ENCODE measurements at regions not wholly inside any gene's neighbourhood (a gene's known extent, or its start where the extent isn't known, plus 50 kb on each side); places are given as distances from the start of the nearest gene placed in this dataset.

- Mint-ChIP-seq H3K4me3 (no peak overlapping the region), H3K4me1 (ENCODE audit: low read depth) (no peaks in the 10 kb centered on the region), H3K9me3 (no peaks in the 10 kb centered on the region), H3K27me3 (no peaks in the 10 kb centered on the region), H3K36me3 (ENCODE audit: low read depth) (no peaks in the 10 kb centered on the region), H3K27ac (no peak overlapping the region)
- ChIA-PET CTCF (no interaction called here), POLR2A (no interaction called here)
- ATAC-seq = no peak
- TF ChIP-seq CTCF (IDR thresholded peaks at IDR 0.05) = no peak
- intact Hi-C loops (cut with micrococcal nuclease) = no loop called here
- DNase-seq = no peak
Observed at GRCh38 chr5:167699432-167699831, 592.0 kb upstream of the WWC1 start.

- POLR2A ChIA-PET = no interaction called here
Observed at GRCh38 chr5:167701051-167701450, 590.4 kb upstream of the WWC1 start.

GRCh38 chr5:167702014-167702413 lies 589.4 kb upstream of the WWC1 start:
- ChIA-PET POLR2A (no interaction called here), CTCF (no interaction called here)
- Mint-ChIP-seq H3K4me1 (ENCODE audit: low read depth) (no peaks in the 10 kb centered on the region), H3K9me3 (peaks cover 2% of the 10 kb centered on the region), H3K27me3 (no peaks in the 10 kb centered on the region), H3K36me3 (ENCODE audit: low read depth) (no peaks in the 10 kb centered on the region), H3K27ac (no peak overlapping the region), H3K4me3 (no peak overlapping the region)
- intact Hi-C loops (cut with micrococcal nuclease) = no loop called here
- ATAC-seq (no peak), DNase-seq (no peak)
- TF ChIP-seq CTCF (IDR thresholded peaks at IDR 0.05) = no peak

More at GRCh38 chr5:167701051-167701450, 590.4 kb upstream of the WWC1 start:
- no peak for TF ChIP-seq CTCF (IDR thresholded peaks at IDR 0.05)
- Mint-ChIP-seq H3K36me3 (ENCODE audit: low read depth) (no peaks in the 10 kb centered on the region), H3K9me3 (no peaks in the 10 kb centered on the region), H3K4me1 (ENCODE audit: low read depth) (no peaks in the 10 kb centered on the region), H3K4me3 (no peak overlapping the region), H3K27ac (no peak overlapping the region), H3K27me3 (no peaks in the 10 kb centered on the region)
- CTCF ChIA-PET = no interaction called here
- DNase-seq = no peak
- ATAC-seq = no peak
- intact Hi-C loops (cut with micrococcal nuclease) = no loop called here

DNA sequence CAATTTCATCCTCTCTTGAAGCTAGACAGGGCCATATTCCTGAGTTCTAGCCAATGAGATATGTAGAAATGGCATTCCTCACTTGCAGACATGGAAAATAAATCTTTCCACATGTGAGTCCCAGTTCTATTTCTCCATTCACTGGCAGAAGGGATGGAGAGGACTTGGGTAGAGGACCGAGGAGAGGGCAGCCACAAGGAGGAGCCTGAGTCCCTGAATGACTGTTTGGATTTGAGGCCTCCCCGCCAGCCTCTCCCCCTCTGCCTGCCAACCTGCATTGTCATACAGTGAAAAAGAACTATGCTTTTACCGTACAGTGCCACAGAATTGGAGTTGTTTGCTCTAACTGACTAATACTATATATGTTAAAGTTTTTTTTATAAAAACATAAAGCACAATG lies 583.0 kb upstream of the WWC1 start:
- H3K4me1 Mint-ChIP-seq (ENCODE audit: low read depth) = no peaks in the 10 kb centered on the region
- H3K27me3 Mint-ChIP-seq = no peaks in the 10 kb centered on the region
- CTCF ChIA-PET = no interaction called here
- no peak for DNase-seq
- peaks cover 3% of the 10 kb centered on the region for H3K9me3 Mint-ChIP-seq
- H3K27ac Mint-ChIP-seq = no peak overlapping the region
- TF ChIP-seq CTCF (IDR thresholded peaks at IDR 0.05) = no peak
- no peak for ATAC-seq
- intact Hi-C loops (cut with micrococcal nuclease) = no loop called here
- H3K4me3 Mint-ChIP-seq = no peak overlapping the region
- POLR2A ChIA-PET = no interaction called here
- no peaks in the 10 kb centered on the region for H3K36me3 Mint-ChIP-seq (ENCODE audit: low read depth)

- no peak overlapping the region for H3K27ac Mint-ChIP-seq
- intact Hi-C loops (cut with micrococcal nuclease) = no loop called here
- no peaks in the 10 kb centered on the region for H3K36me3 Mint-ChIP-seq (ENCODE audit: low read depth)
- H3K9me3 Mint-ChIP-seq = peaks cover 3% of the 10 kb centered on the region
- ATAC-seq (no peak), DNase-seq (no peak)
- ChIA-PET CTCF (no interaction called here), POLR2A (no interaction called here)
- H3K4me3 Mint-ChIP-seq = no peak overlapping the region
- no peaks in the 10 kb centered on the region for H3K4me1 Mint-ChIP-seq (ENCODE audit: low read depth)
- no peak for TF ChIP-seq CTCF (IDR thresholded peaks at IDR 0.05)
- no peaks in the 10 kb centered on the region for H3K27me3 Mint-ChIP-seq
Observed at GRCh38 chr5:167709625-167710024, 581.8 kb upstream of the WWC1 start.

Data from activated CD8-positive, alpha-beta T cell treated with anti-CD3 and anti-CD28 coated beads for 36 hours (primary cell).